GM12878 (cell line): ENCODE measurements at regions not wholly inside any gene's neighbourhood (a gene's known extent, or its start where the extent isn't known, plus 50 kb on each side); places are given as distances from the start of the nearest gene placed in this dataset.

Source experiments
- ATAC-seq: fragments of 200-7000 bp; cut with Tn5 transposase; 3 replicates; pipeline ENCODE4 v1.9.1; 2020; ENCODE audit warnings: mild to moderate bottlenecking, moderate library complexity
- BruUV-seq: library from RNA; stranded (reverse); fragments of 400-500 nt; replicated peaks from 2 replicates; lab custom pipeline; 2021; lab: Mats Ljungman, UMichigan
- CTCF ChIA-PET: fragments of 300-600 bp; sonication (Branson Sonifier 250); formaldehyde crosslinking; extraction: SDS; loops from one replicate; lab custom pipeline; 2021; ENCODE audit warnings: inconsistent platforms; lab: Yijun Ruan, JAX
- POLR2A ChIA-PET: fragments of 350-600 bp; formaldehyde crosslinking; extraction: SDS; loops from one replicate; lab custom pipeline; 2021; ENCODE audit warnings: inconsistent platforms; lab: Charles Lee
- RAD21 ChIA-PET: fragments of 300-600 bp; sonication (Branson Sonifier 250); formaldehyde crosslinking; loops from one replicate; lab custom pipeline; 2023; ENCODE audit warnings: antibody characterized with exemption; ENCODE audit not compliant: unreplicated experiment; lab: Charles Lee
- SMC1A ChIA-PET: fragments of 300-600 bp; sonication (Branson Sonifier 250); formaldehyde crosslinking; loops from one replicate; lab custom pipeline; 2023; ENCODE audit not compliant: unreplicated experiment, uncharacterized antibody; lab: Charles Lee
- DNase-seq: peaks from one replicate; pipeline ENCODE4 v3.0.0-alpha.2; 2011; ENCODE audit warnings: low read depth, low spot score
- FAIRE-seq: peaks from 3 replicates; lab custom pipeline; 2011; peaks lifted over from hg19 to GRCh38; lab: Jason Lieb, UNC
- H2AFZ ChIP-seq: 2 replicates; pipeline ENCODE4 v1.6.0; 2011; ENCODE audit warnings: low read depth, low read length, control low read depth; ENCODE audit not compliant: control insufficient read depth
- H3K27ac ChIP-seq: 2 replicates; pipeline ENCODE4 v1.5.1; 2011; ENCODE audit warnings: control low read depth; ENCODE audit not compliant: control insufficient read depth, insufficient read depth
- H3K27me3 ChIP-seq, 2 experiments: replicated peaks in 1 of 2; 2 replicates each; pipeline versions ENCODE4 v1.6.0 to v1.6.1; 2011; ENCODE audit warnings: low read length in 1 of 2; ENCODE audit not compliant: control insufficient read depth in 2 of 2, insufficient read depth in 2 of 2
- H3K36me3 ChIP-seq, 2 experiments: 2 replicates each; pipeline ENCODE4 v1.5.1; 2011; ENCODE audit warnings: low read length in 1 of 2; ENCODE audit not compliant: control insufficient read depth in 2 of 2, insufficient read depth in 2 of 2
- H3K4me1 ChIP-seq: 2 replicates; pipeline ENCODE4 v1.6.1; 2011; ENCODE audit warnings: mild to moderate bottlenecking, low read length, moderate library complexity, mixed read lengths; ENCODE audit not compliant: control insufficient read depth, insufficient read depth
- H3K4me2 ChIP-seq: 2 replicates; pipeline ENCODE4 v1.6.0; 2011; ENCODE audit warnings: control low read depth; ENCODE audit not compliant: control insufficient read depth, insufficient read depth
- H3K4me3 ChIP-seq: fragments of 200-600 bp; sonication (generic); 2 replicates; pipeline ENCODE4 v1.5.1; 2016
- H3K79me2 ChIP-seq: 2 replicates; pipeline ENCODE4 v1.6.0; 2011; ENCODE audit warnings: low read length; ENCODE audit not compliant: control insufficient read depth, insufficient read depth
- H3K9ac ChIP-seq: 2 replicates; pipeline ENCODE4 v1.8.0; 2011; ENCODE audit warnings: low read length, control low read depth, mixed read lengths; ENCODE audit not compliant: control insufficient read depth, insufficient read depth
- H3K9me3 ChIP-seq: replicated peaks from 3 replicates; pipeline ENCODE4 v1.5.1; 2011; ENCODE audit warnings: mild to moderate bottlenecking, low read length; ENCODE audit not compliant: control insufficient read depth, insufficient read depth
- H4K20me1 ChIP-seq: 2 replicates; pipeline ENCODE4 v1.6.0; 2011; ENCODE audit not compliant: control insufficient read depth, insufficient read depth
- BHLHE40 ChIP-seq, 2 experiments: fragments of 450-650 bp in 1 of 2; IDR thresholded peaks; 2 replicates each; pipeline ENCODE4 v1.6.1; 2011 to 2017; ENCODE audit warnings: low read depth in 2 of 2, borderline replicate concordance in 1 of 2, improper control_type of control experiment in 1 of 2, low read length in 1 of 2, mild to moderate bottlenecking in 1 of 2
- CBX5 ChIP-seq: sonication (generic); IDR thresholded peaks from 2 replicates; pipeline ENCODE4 v1.6.1; 2016; ENCODE audit warnings: low read depth, moderate library complexity, mild to moderate bottlenecking, inconsistent platforms
- CREB1 ChIP-seq: IDR thresholded peaks from 2 replicates; pipeline ENCODE4 v1.6.1; 2012; ENCODE audit warnings: low read depth, mild to moderate bottlenecking, inconsistent platforms
- ELK1 ChIP-seq: IDR thresholded peaks from 2 replicates; pipeline ENCODE4 v1.6.1; 2012; ENCODE audit warnings: low read depth, low read length, improper control_type of control experiment
- FOS ChIP-seq: IDR thresholded peaks from 3 replicates; pipeline ENCODE4 v1.6.1; 2011; ENCODE audit warnings: borderline replicate concordance; ENCODE audit not compliant: insufficient read length; ENCODE audit errors: extremely low read depth
- IRF4 ChIP-seq: IDR thresholded peaks from 2 replicates; pipeline ENCODE4 v1.6.1; 2011; ENCODE audit warnings: low read depth, low read length
- JUNB ChIP-seq: IDR thresholded peaks from 2 replicates; pipeline ENCODE4 v1.6.1; 2016; ENCODE audit warnings: antibody characterized with exemption, mild to moderate bottlenecking
- JUND ChIP-seq: IDR thresholded peaks from 2 replicates; pipeline ENCODE4 v1.6.1; 2012; ENCODE audit warnings: low read depth, mild to moderate bottlenecking, low read length, improper control_type of control experiment, moderate library complexity
- KLF5 ChIP-seq: fragments of 450-650 bp; IDR thresholded peaks from 2 replicates; pipeline ENCODE4 v1.6.1; 2014; ENCODE audit warnings: mild to moderate bottlenecking; ENCODE audit not compliant: partially characterized antibody
- NFYA ChIP-seq: IDR thresholded peaks from 2 replicates; pipeline ENCODE4 v1.6.1; 2011; ENCODE audit warnings: low read depth, mild to moderate bottlenecking, low read length, improper control_type of control experiment, borderline replicate concordance
- RELA ChIP-seq: fragments of 450-650 bp; IDR thresholded peaks from 2 replicates; pipeline ENCODE4 v1.8.0; 2014; ENCODE audit warnings: borderline replicate concordance; ENCODE audit not compliant: partially characterized antibody
- SIN3A ChIP-seq: IDR thresholded peaks from 2 replicates; pipeline ENCODE4 v1.6.1; 2012; ENCODE audit warnings: low read depth, low read length, improper control_type of control experiment
- SIX5 ChIP-seq: IDR thresholded peaks from 2 replicates; pipeline ENCODE4 v1.6.1; 2011; ENCODE audit warnings: mild to moderate bottlenecking, low read depth, low read length, moderate library complexity; ENCODE audit not compliant: severe bottlenecking
- WRNIP1 ChIP-seq: IDR thresholded peaks from 2 replicates; pipeline ENCODE4 v1.6.1; 2011; ENCODE audit warnings: low read depth, low read length, improper control_type of control experiment, borderline replicate concordance
- ZBED1 ChIP-seq: IDR thresholded peaks from 2 replicates; pipeline ENCODE4 v1.6.1; 2016; ENCODE audit warnings: borderline replicate concordance
- ZSCAN29 ChIP-seq: fragments of 450-650 bp; IDR thresholded peaks from 2 replicates; pipeline ENCODE4 v1.6.1; 2017; ENCODE audit warnings: mild to moderate bottlenecking, moderate library complexity
- WGBS: methylation state at CpG from one replicate; pipeline ENCODE4 v1.1.6; 2016; ENCODE audit warnings: low lambda C conversion rate; ENCODE audit not compliant: insufficient replicate concordance, insufficient coverage; ENCODE audit errors: missing lambda C conversion rate; 5-methylcytosine and 5-hydroxymethylcytosine counted together
- in situ Hi-C: fragments of 300-500 bp; cut with MboI; formaldehyde crosslinking; loops from 9 replicates; pipeline ENCODE4 v1.14.3; 2018; ENCODE audit warnings: mixed read lengths
- intact Hi-C: fragments of 100-400 bp; cut with micrococcal nuclease; formaldehyde crosslinking; loops from one replicate; pipeline ENCODE4 v1.14.2; 2022; ENCODE audit not compliant: unreplicated experiment
- TF ChIP-seq, protein P1 (sequence below): IDR thresholded peaks from 2 replicates; pipeline ENCODE4 v1.6.1; 2012; ENCODE audit warnings: improper control_type of control experiment, low read depth, low read length; ENCODE audit not compliant: insufficient replicate concordance

DNA sequence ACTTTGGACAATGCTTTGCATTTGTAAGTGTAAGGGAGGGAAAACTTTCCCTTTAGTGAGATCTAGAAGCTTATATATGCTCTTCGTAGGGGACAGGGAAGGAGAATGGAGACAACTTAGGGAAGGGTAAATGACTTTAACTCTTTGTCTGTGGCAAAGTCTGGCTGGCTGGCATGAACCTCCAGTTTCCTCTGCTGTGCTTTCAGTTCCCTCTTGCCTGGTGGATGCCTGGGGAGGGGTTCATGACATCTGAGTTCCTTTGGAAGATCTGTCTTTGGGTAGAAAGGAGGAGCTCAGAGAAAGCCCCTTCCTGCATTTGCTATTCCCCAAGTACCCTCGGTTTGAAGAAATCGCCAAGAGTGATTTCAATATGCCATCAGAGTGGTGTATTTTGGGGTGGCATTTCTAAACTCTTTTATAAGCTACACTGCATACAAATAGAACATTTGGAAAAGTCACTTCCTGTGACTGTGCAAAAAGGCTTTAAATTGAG lies 143.6 kb downstream of the VAPA start:
- H4K20me1 ChIP-seq = no peaks in the 10 kb centered on the region
- no peak for ATAC-seq
- no peak overlapping the region for H3K9ac ChIP-seq
- SMC1A ChIA-PET = no interaction called here
- H3K9me3 ChIP-seq = no peaks in the 10 kb centered on the region
- no peaks in the 10 kb centered on the region for H3K4me1 ChIP-seq
- BruUV-seq = no TSS peak
- H3K36me3 ChIP-seq = no peaks in the 10 kb centered on the region
- CTCF ChIA-PET = no interaction called here
- DNase-seq = no peak
- RAD21 ChIA-PET = no interaction called here
- WGBS = 25% methylated on average over 3 of the region's 3 CpGs
- no peaks in the 10 kb centered on the region for H3K79me2 ChIP-seq
- no peak overlapping the region for H3K27ac ChIP-seq
- no peak for FAIRE-seq
- intact Hi-C loops = no loop called here
- in situ Hi-C loops = no loop called here
- no peak overlapping the region for H3K4me2 ChIP-seq
- peaks cover 0 to 1% of the 10 kb centered on the region in 2 experiments; a peak in 1 of 4 replicates for H3K27me3 ChIP-seq
- POLR2A ChIA-PET = no interaction called here
- H3K4me3 ChIP-seq = no peak overlapping the region
- H2AFZ ChIP-seq = no peak overlapping the region
- TF ChIP-seq ELK1 (no peak), JUNB (no peak), FOS (no peak), WRNIP1 (no peak), JUND (no peak), IRF4 (no peak), SIX5 (no peak), ZSCAN29 (no peak), ZBED1 (no peak), CREB1 (no peak), BHLHE40 (IDR thresholded peaks at IDR 0.05; ENCODE audit: borderline replicate concordance in 1 of 2, low read depth in 2 of 2, low read length in 1 of 2) (no peak), NFYA (no peak), KLF5 (no peak), SIN3A (no peak), CBX5 (no peak), RELA (no peak)
- TF ChIP-seq, protein P1, sequence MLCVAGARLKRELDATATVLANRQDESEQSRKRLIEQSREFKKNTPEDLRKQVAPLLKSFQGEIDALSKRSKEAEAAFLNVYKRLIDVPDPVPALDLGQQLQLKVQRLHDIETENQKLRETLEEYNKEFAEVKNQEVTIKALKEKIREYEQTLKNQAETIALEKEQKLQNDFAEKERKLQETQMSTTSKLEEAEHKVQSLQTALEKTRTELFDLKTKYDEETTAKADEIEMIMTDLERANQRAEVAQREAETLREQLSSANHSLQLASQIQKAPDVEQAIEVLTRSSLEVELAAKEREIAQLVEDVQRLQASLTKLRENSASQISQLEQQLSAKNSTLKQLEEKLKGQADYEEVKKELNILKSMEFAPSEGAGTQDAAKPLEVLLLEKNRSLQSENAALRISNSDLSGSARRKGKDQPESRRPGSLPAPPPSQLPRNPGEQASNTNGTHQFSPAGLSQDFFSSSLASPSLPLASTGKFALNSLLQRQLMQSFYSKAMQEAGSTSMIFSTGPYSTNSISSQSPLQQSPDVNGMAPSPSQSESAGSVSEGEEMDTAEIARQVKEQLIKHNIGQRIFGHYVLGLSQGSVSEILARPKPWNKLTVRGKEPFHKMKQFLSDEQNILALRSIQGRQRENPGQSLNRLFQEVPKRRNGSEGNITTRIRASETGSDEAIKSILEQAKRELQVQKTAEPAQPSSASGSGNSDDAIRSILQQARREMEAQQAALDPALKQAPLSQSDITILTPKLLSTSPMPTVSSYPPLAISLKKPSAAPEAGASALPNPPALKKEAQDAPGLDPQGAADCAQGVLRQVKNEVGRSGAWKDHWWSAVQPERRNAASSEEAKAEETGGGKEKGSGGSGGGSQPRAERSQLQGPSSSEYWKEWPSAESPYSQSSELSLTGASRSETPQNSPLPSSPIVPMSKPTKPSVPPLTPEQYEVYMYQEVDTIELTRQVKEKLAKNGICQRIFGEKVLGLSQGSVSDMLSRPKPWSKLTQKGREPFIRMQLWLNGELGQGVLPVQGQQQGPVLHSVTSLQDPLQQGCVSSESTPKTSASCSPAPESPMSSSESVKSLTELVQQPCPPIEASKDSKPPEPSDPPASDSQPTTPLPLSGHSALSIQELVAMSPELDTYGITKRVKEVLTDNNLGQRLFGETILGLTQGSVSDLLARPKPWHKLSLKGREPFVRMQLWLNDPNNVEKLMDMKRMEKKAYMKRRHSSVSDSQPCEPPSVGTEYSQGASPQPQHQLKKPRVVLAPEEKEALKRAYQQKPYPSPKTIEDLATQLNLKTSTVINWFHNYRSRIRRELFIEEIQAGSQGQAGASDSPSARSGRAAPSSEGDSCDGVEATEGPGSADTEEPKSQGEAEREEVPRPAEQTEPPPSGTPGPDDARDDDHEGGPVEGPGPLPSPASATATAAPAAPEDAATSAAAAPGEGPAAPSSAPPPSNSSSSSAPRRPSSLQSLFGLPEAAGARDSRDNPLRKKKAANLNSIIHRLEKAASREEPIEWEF = no peak
